Embryonic facial prominence (tissue), 1 donor: ENCODE measurements at regions not wholly inside any gene's neighbourhood (a gene's known extent, or its start where the extent isn't known, plus 50 kb on each side); places are given as distances from the start of the nearest gene placed in this dataset.
A peak's percentile ranks its signal among the peaks of the same experiment; 100 is the strongest.
"Not testable (repeated sequence)": the region's sequence is repeated elsewhere in the genome, so short reads cannot be mapped to it uniquely, and the experiment has no call there.

ENCODE experiments used
- DNase-seq: peaks from one replicate; pipeline ENCODE4 v3.0.0-alpha.2; 2016; ENCODE audit errors: extremely low spot score

GRCh38 chr10:93221171-93221496 lies 147.4 kb downstream of the CYP26A1 start:
- no peak for DNase-seq

GRCh38 chr10:93221521-93221920 lies 147.8 kb downstream of the CYP26A1 start:
- DNase-seq = no peak

GRCh38 chr10:93222211-93222754 lies 148.6 kb downstream of the CYP26A1 start:
- DNase-seq = no peak

GRCh38 chr10:93222876-93223275 lies 149.2 kb downstream of the CYP26A1 start:
- DNase-seq = no peak

GRCh38 chr10:93223336-93223735 lies 149.6 kb downstream of the CYP26A1 start:
- no peak for DNase-seq

GRCh38 chr10:93224005-93224779 lies 150.5 kb downstream of the CYP26A1 start:
- no peak for DNase-seq

GRCh38 chr10:93225938-93226337 lies 152.2 kb downstream of the CYP26A1 start:
- no peak for DNase-seq

- no peak for DNase-seq
Measured at GRCh38 chr10:93226619-93227018, 152.9 kb downstream of the CYP26A1 start.

- DNase-seq = not testable (repeated sequence)
Measured at GRCh38 chr10:93230596-93230995, 156.9 kb downstream of the CYP26A1 start.

GRCh38 chr10:93232159-93232558 lies 158.5 kb downstream of the CYP26A1 start:
- not testable (repeated sequence) for DNase-seq

GRCh38 chr10:93234940-93235339 lies 161.2 kb downstream of the CYP26A1 start:
- not testable (repeated sequence) for DNase-seq

GRCh38 chr10:93235686-93236085 lies 162.0 kb downstream of the CYP26A1 start:
- no peak for DNase-seq

GRCh38 chr10:93236393-93237040 lies 162.8 kb downstream of the CYP26A1 start:
- no peak for DNase-seq

- DNase-seq = no peak
Measured at GRCh38 chr10:93245147-93245546, 171.5 kb downstream of the CYP26A1 start.

GRCh38 chr10:93245779-93246178 lies 172.1 kb downstream of the CYP26A1 start:
- peak; percentile 40 for DNase-seq

GRCh38 chr10:93248583-93249227 lies 175.0 kb downstream of the CYP26A1 start:
- DNase-seq = no peak

GRCh38 chr10:93250010-93250409 lies 176.3 kb downstream of the CYP26A1 start:
- DNase-seq = no peak

GRCh38 chr10:93254180-93254853 lies 180.6 kb downstream of the CYP26A1 start:
- no peak for DNase-seq

- no peak for DNase-seq
Measured at GRCh38 chr10:93255546-93255945, 181.9 kb downstream of the CYP26A1 start.
